GM19035 (cell line): ENCODE measurements at regions not wholly inside any gene's neighbourhood (a gene's known extent, or its start where the extent isn't known, plus 50 kb on each side); places are given as distances from the start of the nearest gene placed in this dataset.

ENCODE experiments used
- ATAC-seq: cut with Tn5 transposase; IDR thresholded peaks from one replicate; pipeline ENCODE4 v1.9.1; 2021; ENCODE audit not compliant: unreplicated experiment

- no peak for ATAC-seq
Observed at GRCh38 chr20:39674842-39675241, 712.7 kb downstream of the DHX35 start.

GRCh38 chr20:39670988-39671387, 708.8 kb downstream of the DHX35 start:
- ATAC-seq: no peak

GRCh38 chr20:39669659-39670058, 707.5 kb downstream of the DHX35 start:
- no peak for ATAC-seq

GRCh38 chr20:39668038-39668437, 705.9 kb downstream of the DHX35 start:
- no peak for ATAC-seq

GRCh38 chr20:39661833-39662232, 699.7 kb downstream of the DHX35 start:
- no peak for ATAC-seq

- no peak for ATAC-seq
Observed at GRCh38 chr20:39660965-39661364, 698.8 kb downstream of the DHX35 start.

GRCh38 chr20:39660226-39660625, 698.1 kb downstream of the DHX35 start:
- no peak for ATAC-seq

- ATAC-seq: no peak
Observed at GRCh38 chr20:39658662-39659409, 696.7 kb downstream of the DHX35 start.

GRCh38 chr20:39654171-39654570, 692.0 kb downstream of the DHX35 start:
- no peak for ATAC-seq

GRCh38 chr20:39651645-39652325, 689.6 kb downstream of the DHX35 start:
- no peak for ATAC-seq

- no peak for ATAC-seq
Observed at GRCh38 chr20:39646874-39647413, 684.8 kb downstream of the DHX35 start.

GRCh38 chr20:39645131-39645530, 683.0 kb downstream of the DHX35 start:
- ATAC-seq: no peak

GRCh38 chr20:39643292-39643691, 681.1 kb downstream of the DHX35 start:
- no peak for ATAC-seq

- no peak for ATAC-seq
Observed at GRCh38 chr20:39641423-39641822, 679.3 kb downstream of the DHX35 start.

GRCh38 chr20:39640147-39640546, 678.0 kb downstream of the DHX35 start:
- ATAC-seq: no peak

- ATAC-seq: no peak
Observed at GRCh38 chr20:39638731-39639130, 676.6 kb downstream of the DHX35 start.

- ATAC-seq: no peak
Observed at GRCh38 chr20:39633689-39634088, 671.5 kb downstream of the DHX35 start.

- no peak for ATAC-seq
Observed at GRCh38 chr20:39632757-39633156, 670.6 kb downstream of the DHX35 start.

GRCh38 chr20:39632176-39632575, 670.0 kb downstream of the DHX35 start:
- no peak for ATAC-seq

- ATAC-seq: no peak
Observed at GRCh38 chr20:39631557-39631956, 669.4 kb downstream of the DHX35 start.

- no peak for ATAC-seq
Observed at GRCh38 chr20:39630215-39630908, 668.2 kb downstream of the DHX35 start.

GRCh38 chr20:39627765-39628164, 665.6 kb downstream of the DHX35 start:
- no peak for ATAC-seq
